ENCODE measurements at regions not wholly inside any gene's neighbourhood (a gene's known extent, or its start where the extent isn't known, plus 50 kb on each side); places are given as distances from the start of the nearest gene placed in this dataset.
"Not testable (repeated sequence)": the region's sequence is repeated elsewhere in the genome, so short reads cannot be mapped to it uniquely, and the experiment has no call there.

GRCh38 chr3:75285531-75286148 is 378.5 kb upstream of the FRG2C start:
- not testable (repeated sequence) for ATAC-seq (ENCODE audit: low read depth in 2 of 2); H3K36me3 Mint-ChIP-seq; H3K9me3 Mint-ChIP-seq; H3K27ac Mint-ChIP-seq; H3K27me3 Mint-ChIP-seq; H3K4me3 Mint-ChIP-seq; DNase-seq; H3K9me3 ChIP-seq (ENCODE audit: control insufficient read depth in 2 of 2, low read length in 2 of 2); H3K4me3 ChIP-seq (ENCODE audit: low read depth, low read length); H3K27me3 ChIP-seq (ENCODE audit: control insufficient read depth, insufficient read depth, low read length); H3K4me1 Mint-ChIP-seq; H3K36me3 ChIP-seq (ENCODE audit: control insufficient read depth, insufficient read depth, low read length); H3K27ac ChIP-seq (ENCODE audit: insufficient read depth, low read length, poor library complexity, severe bottlenecking); H3K4me1 ChIP-seq (ENCODE audit: control insufficient read depth, insufficient read depth, low read length, poor library complexity, severe bottlenecking)

- not testable (repeated sequence) for H3K9me3 ChIP-seq (ENCODE audit: control insufficient read depth in 2 of 2, low read length in 2 of 2); H3K4me3 ChIP-seq (ENCODE audit: low read depth, low read length); H3K4me1 ChIP-seq (ENCODE audit: control insufficient read depth, insufficient read depth, low read length, poor library complexity, severe bottlenecking); H3K36me3 ChIP-seq (ENCODE audit: control insufficient read depth, insufficient read depth, low read length); H3K36me3 Mint-ChIP-seq; H3K27me3 Mint-ChIP-seq; H3K27me3 ChIP-seq (ENCODE audit: control insufficient read depth, insufficient read depth, low read length); DNase-seq; H3K27ac Mint-ChIP-seq; H3K27ac ChIP-seq (ENCODE audit: insufficient read depth, low read length, poor library complexity, severe bottlenecking); H3K9me3 Mint-ChIP-seq; H3K4me3 Mint-ChIP-seq; ATAC-seq (ENCODE audit: low read depth in 2 of 2); H3K4me1 Mint-ChIP-seq
These were observed 375.1 kb upstream of the FRG2C start for GRCh38 chr3:75288972-75289574.

GRCh38 chr3:75294124-75294523 is 370.0 kb upstream of the FRG2C start:
- no peak overlapping the region for H3K4me3 Mint-ChIP-seq
- ATAC-seq (ENCODE audit: low read depth in 2 of 2) (no peak), DNase-seq (no peak)
- Histone ChIP-seq H3K27me3 (ENCODE audit: control insufficient read depth, insufficient read depth, low read length) (no peaks in the 10 kb centered on the region), H3K27ac (ENCODE audit: insufficient read depth, low read length, poor library complexity, severe bottlenecking) (no peak overlapping the region), H3K36me3 (ENCODE audit: control insufficient read depth, insufficient read depth, low read length) (no peaks in the 10 kb centered on the region), H3K9me3 (ENCODE audit: control insufficient read depth in 2 of 2, low read length in 2 of 2) (no peaks in the 10 kb centered on the region), H3K4me3 (ENCODE audit: low read depth, low read length) (no peak overlapping the region), H3K4me1 (ENCODE audit: control insufficient read depth, insufficient read depth, low read length, poor library complexity, severe bottlenecking) (no peaks in the 10 kb centered on the region)
- H3K4me1 Mint-ChIP-seq = no peaks in the 10 kb centered on the region
- peaks cover 0 to 3% (median 0%) of the 10 kb centered on the region in 7 donors for H3K9me3 Mint-ChIP-seq
- H3K27ac Mint-ChIP-seq = no peak overlapping the region
- no peaks in the 10 kb centered on the region for H3K27me3 Mint-ChIP-seq
- no peaks in the 10 kb centered on the region for H3K36me3 Mint-ChIP-seq

- ATAC-seq (ENCODE audit: low read depth in 2 of 2) = no peak
- no peak overlapping the region for H3K27ac ChIP-seq (ENCODE audit: insufficient read depth, low read length, poor library complexity, severe bottlenecking)
- H3K4me1 ChIP-seq (ENCODE audit: control insufficient read depth, insufficient read depth, low read length, poor library complexity, severe bottlenecking) = no peaks in the 10 kb centered on the region
- no peaks in the 10 kb centered on the region for H3K36me3 ChIP-seq (ENCODE audit: control insufficient read depth, insufficient read depth, low read length)
- DNase-seq = no peak
- H3K4me3 ChIP-seq (ENCODE audit: low read depth, low read length) = no peak overlapping the region
- no peaks in the 10 kb centered on the region for H3K27me3 ChIP-seq (ENCODE audit: control insufficient read depth, insufficient read depth, low read length)
- no peak overlapping the region for H3K27ac Mint-ChIP-seq
- H3K9me3 Mint-ChIP-seq = peaks cover 0 to 3% (median 0%) of the 10 kb centered on the region in 7 donors
- H3K9me3 ChIP-seq (ENCODE audit: control insufficient read depth in 2 of 2, low read length in 2 of 2) = no peaks in the 10 kb centered on the region
- H3K27me3 Mint-ChIP-seq = no peaks in the 10 kb centered on the region
- H3K4me3 Mint-ChIP-seq = no peak overlapping the region
- H3K4me1 Mint-ChIP-seq = no peaks in the 10 kb centered on the region
- H3K36me3 Mint-ChIP-seq = no peaks in the 10 kb centered on the region
These were observed 369.1 kb upstream of the FRG2C start for GRCh38 chr3:75295013-75295412.

- H3K4me1 ChIP-seq (ENCODE audit: control insufficient read depth, insufficient read depth, low read length, poor library complexity, severe bottlenecking) = no peaks in the 10 kb centered on the region
- H3K27ac ChIP-seq (ENCODE audit: insufficient read depth, low read length, poor library complexity, severe bottlenecking) = no peak overlapping the region
- DNase-seq (no peak), ATAC-seq (ENCODE audit: low read depth in 2 of 2) (no peak)
- peaks cover 0 to 3% (median 0%) of the 10 kb centered on the region in 7 donors for H3K9me3 Mint-ChIP-seq
- H3K36me3 ChIP-seq (ENCODE audit: control insufficient read depth, insufficient read depth, low read length) = no peaks in the 10 kb centered on the region
- no peaks in the 10 kb centered on the region for H3K36me3 Mint-ChIP-seq
- H3K27me3 Mint-ChIP-seq = no peaks in the 10 kb centered on the region
- H3K4me3 Mint-ChIP-seq = no peak overlapping the region
- no peaks in the 10 kb centered on the region for H3K27me3 ChIP-seq (ENCODE audit: control insufficient read depth, insufficient read depth, low read length)
- H3K27ac Mint-ChIP-seq = no peak overlapping the region
- H3K4me3 ChIP-seq (ENCODE audit: low read depth, low read length) = no peak overlapping the region
- no peaks in the 10 kb centered on the region for H3K9me3 ChIP-seq (ENCODE audit: control insufficient read depth in 2 of 2, low read length in 2 of 2)
- H3K4me1 Mint-ChIP-seq = no peaks in the 10 kb centered on the region
These were observed 367.3 kb upstream of the FRG2C start for GRCh38 chr3:75296858-75297257.

- Mint-ChIP-seq H3K27ac (no peak overlapping the region), H3K4me1 (no peaks in the 10 kb centered on the region), H3K4me3 (no peak overlapping the region), H3K36me3 (no peaks in the 10 kb centered on the region), H3K9me3 (peaks cover 0 to 3% (median 0%) of the 10 kb centered on the region in 7 donors), H3K27me3 (no peaks in the 10 kb centered on the region)
- no peaks in the 10 kb centered on the region for H3K36me3 ChIP-seq (ENCODE audit: control insufficient read depth, insufficient read depth, low read length)
- no peak for ATAC-seq (ENCODE audit: low read depth in 2 of 2)
- no peak overlapping the region for H3K27ac ChIP-seq (ENCODE audit: insufficient read depth, low read length, poor library complexity, severe bottlenecking)
- H3K4me1 ChIP-seq (ENCODE audit: control insufficient read depth, insufficient read depth, low read length, poor library complexity, severe bottlenecking) = no peaks in the 10 kb centered on the region
- no peaks in the 10 kb centered on the region for H3K9me3 ChIP-seq (ENCODE audit: control insufficient read depth in 2 of 2, low read length in 2 of 2)
- no peak overlapping the region for H3K4me3 ChIP-seq (ENCODE audit: low read depth, low read length)
- no peak for DNase-seq
- H3K27me3 ChIP-seq (ENCODE audit: control insufficient read depth, insufficient read depth, low read length) = no peaks in the 10 kb centered on the region
These were observed 363.5 kb upstream of the FRG2C start for GRCh38 chr3:75300606-75301005.

- H3K27me3 ChIP-seq (ENCODE audit: control insufficient read depth, insufficient read depth, low read length); H3K4me1 Mint-ChIP-seq; H3K27ac Mint-ChIP-seq; H3K36me3 Mint-ChIP-seq; H3K36me3 ChIP-seq (ENCODE audit: control insufficient read depth, insufficient read depth, low read length); H3K27ac ChIP-seq (ENCODE audit: insufficient read depth, low read length, poor library complexity, severe bottlenecking); H3K9me3 Mint-ChIP-seq; DNase-seq; H3K4me3 ChIP-seq (ENCODE audit: low read depth, low read length); H3K4me1 ChIP-seq (ENCODE audit: control insufficient read depth, insufficient read depth, low read length, poor library complexity, severe bottlenecking); H3K9me3 ChIP-seq (ENCODE audit: control insufficient read depth in 2 of 2, low read length in 2 of 2); ATAC-seq (ENCODE audit: low read depth in 2 of 2); H3K27me3 Mint-ChIP-seq; H3K4me3 Mint-ChIP-seq: not testable (repeated sequence)
These were observed 363.1 kb upstream of the FRG2C start for GRCh38 chr3:75301050-75301449.

GRCh38 chr3:75303741-75304140 is 360.4 kb upstream of the FRG2C start:
- DNase-seq (no peak), ATAC-seq (ENCODE audit: low read depth in 2 of 2) (no peak)
- H3K36me3 ChIP-seq (ENCODE audit: control insufficient read depth, insufficient read depth, low read length) = no peaks in the 10 kb centered on the region
- Mint-ChIP-seq H3K36me3 (no peaks in the 10 kb centered on the region), H3K9me3 (peaks cover 0 to 2% (median 0%) of the 10 kb centered on the region in 7 donors), H3K4me1 (no peaks in the 10 kb centered on the region), H3K27me3 (no peaks in the 10 kb centered on the region), H3K27ac (no peak overlapping the region), H3K4me3 (no peak overlapping the region)
- no peaks in the 10 kb centered on the region for H3K9me3 ChIP-seq (ENCODE audit: control insufficient read depth in 2 of 2, low read length in 2 of 2)
- no peaks in the 10 kb centered on the region for H3K4me1 ChIP-seq (ENCODE audit: control insufficient read depth, insufficient read depth, low read length, poor library complexity, severe bottlenecking)
- no peak overlapping the region for H3K4me3 ChIP-seq (ENCODE audit: low read depth, low read length)
- no peaks in the 10 kb centered on the region for H3K27me3 ChIP-seq (ENCODE audit: control insufficient read depth, insufficient read depth, low read length)
- H3K27ac ChIP-seq (ENCODE audit: insufficient read depth, low read length, poor library complexity, severe bottlenecking) = no peak overlapping the region
